Neutrophil (primary cell): ENCODE measurements at regions not wholly inside any gene's neighbourhood (a gene's known extent, or its start where the extent isn't known, plus 50 kb on each side); places are given as distances from the start of the nearest gene placed in this dataset.

Experiments used
- H3K27ac ChIP-seq: fragments of 200-600 bp; sonication (generic); 2 replicates; pipeline ENCODE4 v1.5.1; 2016; ENCODE audit warnings: mild to moderate bottlenecking, moderate library complexity
- H3K27me3 ChIP-seq: fragments of 200-600 bp; sonication (generic); 2 replicates; pipeline ENCODE4 v1.6.0; 2016; ENCODE audit warnings: mild to moderate bottlenecking
- H3K36me3 ChIP-seq: fragments of 200-600 bp; sonication (generic); 2 replicates; pipeline ENCODE4 v1.5.1; 2017
- H3K4me1 ChIP-seq, 2 experiments: fragments of 200-600 bp in 1 of 2; sonication (generic) in 1 of 2; 1 replicate in 1 of 2; 2 replicates in 1 of 2; pipeline versions ENCODE4 v1.5.1 to v1.6.1; 2013 to 2016; ENCODE audit warnings: low read depth in 1 of 2, low read length in 1 of 2, mild to moderate bottlenecking in 1 of 2, moderate library complexity in 1 of 2; ENCODE audit not compliant: control insufficient read depth in 1 of 2, insufficient read depth in 1 of 2
- H3K4me3 ChIP-seq, 2 experiments: fragments of 200-600 bp in 1 of 2; sonication (generic) in 1 of 2; 1 replicate in 1 of 2; 2 replicates in 1 of 2; pipeline ENCODE4 v1.5.1; 2013 to 2016; ENCODE audit warnings: low read depth in 1 of 2, low read length in 1 of 2, mild to moderate bottlenecking in 1 of 2, moderate library complexity in 1 of 2
- H3K9me3 ChIP-seq: fragments of 200-600 bp; sonication (generic); 2 replicates; pipeline ENCODE4 v1.5.1; 2016
- TF ChIP-seq, protein P1 (sequence below): fragments of 200-600 bp; sonication (generic); IDR thresholded peaks from 2 replicates; pipeline ENCODE4 v1.5.1; 2016; ENCODE audit warnings: antibody characterized with exemption

GRCh38 chr5:167269146-167269545 is 1022.3 kb upstream of the WWC1 start:
- no peaks in the 10 kb centered on the region for H3K4me1 ChIP-seq
- no peak overlapping the region for H3K4me3 ChIP-seq
- TF ChIP-seq, protein P1, sequence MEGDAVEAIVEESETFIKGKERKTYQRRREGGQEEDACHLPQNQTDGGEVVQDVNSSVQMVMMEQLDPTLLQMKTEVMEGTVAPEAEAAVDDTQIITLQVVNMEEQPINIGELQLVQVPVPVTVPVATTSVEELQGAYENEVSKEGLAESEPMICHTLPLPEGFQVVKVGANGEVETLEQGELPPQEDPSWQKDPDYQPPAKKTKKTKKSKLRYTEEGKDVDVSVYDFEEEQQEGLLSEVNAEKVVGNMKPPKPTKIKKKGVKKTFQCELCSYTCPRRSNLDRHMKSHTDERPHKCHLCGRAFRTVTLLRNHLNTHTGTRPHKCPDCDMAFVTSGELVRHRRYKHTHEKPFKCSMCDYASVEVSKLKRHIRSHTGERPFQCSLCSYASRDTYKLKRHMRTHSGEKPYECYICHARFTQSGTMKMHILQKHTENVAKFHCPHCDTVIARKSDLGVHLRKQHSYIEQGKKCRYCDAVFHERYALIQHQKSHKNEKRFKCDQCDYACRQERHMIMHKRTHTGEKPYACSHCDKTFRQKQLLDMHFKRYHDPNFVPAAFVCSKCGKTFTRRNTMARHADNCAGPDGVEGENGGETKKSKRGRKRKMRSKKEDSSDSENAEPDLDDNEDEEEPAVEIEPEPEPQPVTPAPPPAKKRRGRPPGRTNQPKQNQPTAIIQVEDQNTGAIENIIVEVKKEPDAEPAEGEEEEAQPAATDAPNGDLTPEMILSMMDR, result no peak
- no peaks in the 10 kb centered on the region for H3K9me3 ChIP-seq
- H3K27me3 ChIP-seq, result no peaks in the 10 kb centered on the region
- H3K27ac ChIP-seq, result no peak overlapping the region
- H3K36me3 ChIP-seq, result no peaks in the 10 kb centered on the region

GRCh38 chr5:167271081-167271480 is 1020.4 kb upstream of the WWC1 start:
- no peaks in the 10 kb centered on the region for H3K4me1 ChIP-seq
- H3K27me3 ChIP-seq, result no peaks in the 10 kb centered on the region
- no peaks in the 10 kb centered on the region for H3K36me3 ChIP-seq
- H3K9me3 ChIP-seq, result no peaks in the 10 kb centered on the region
- H3K4me3 ChIP-seq, result no peak overlapping the region
- TF ChIP-seq, protein P1, result no peak
- no peak overlapping the region for H3K27ac ChIP-seq

- TF ChIP-seq, protein P1, result no peak
Observed at GRCh38 chr5:167271511-167271910, 1019.9 kb upstream of the WWC1 start.

DNA sequence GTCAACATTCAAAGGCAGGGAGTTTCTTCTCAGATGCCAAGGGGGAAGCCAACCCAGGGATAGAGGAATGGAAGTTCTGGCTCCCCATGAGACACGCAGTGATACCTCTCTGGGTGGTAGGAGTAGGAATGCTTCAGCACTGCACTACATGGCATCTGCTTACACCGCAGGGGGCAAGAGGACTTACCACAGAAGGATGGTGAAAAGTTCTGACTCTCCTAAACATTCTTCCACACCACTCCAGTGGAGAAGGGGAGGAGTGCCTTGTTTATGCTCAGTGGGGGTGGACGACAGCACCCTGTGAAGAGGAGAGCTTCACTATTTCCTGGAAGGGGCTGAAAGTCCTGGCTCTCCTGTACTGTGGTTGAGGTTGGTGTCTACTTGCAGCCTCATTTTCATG is 1011.3 kb upstream of the WWC1 start:
- H3K27ac ChIP-seq, result no peak overlapping the region
- H3K4me1 ChIP-seq, result no peaks in the 10 kb centered on the region
- no peaks in the 10 kb centered on the region for H3K9me3 ChIP-seq
- no peaks in the 10 kb centered on the region for H3K27me3 ChIP-seq
- no peaks in the 10 kb centered on the region for H3K36me3 ChIP-seq
- TF ChIP-seq, protein P1, result no peak
- no peak overlapping the region for H3K4me3 ChIP-seq

More at GRCh38 chr5:167271511-167271910, 1019.9 kb upstream of the WWC1 start:
- H3K27ac ChIP-seq, result no peak overlapping the region
- H3K9me3 ChIP-seq, result no peaks in the 10 kb centered on the region
- no peaks in the 10 kb centered on the region for H3K27me3 ChIP-seq
- H3K4me3 ChIP-seq, result no peak overlapping the region
- H3K36me3 ChIP-seq, result no peaks in the 10 kb centered on the region
- no peaks in the 10 kb centered on the region for H3K4me1 ChIP-seq

GRCh38 chr5:167281925-167282324 is 1009.5 kb upstream of the WWC1 start:
- Histone ChIP-seq H3K36me3 (no peaks in the 10 kb centered on the region), H3K4me1 (no peaks in the 10 kb centered on the region), H3K4me3 (no peak overlapping the region), H3K27me3 (no peaks in the 10 kb centered on the region), H3K9me3 (no peaks in the 10 kb centered on the region), H3K27ac (no peak overlapping the region)
- TF ChIP-seq, protein P1, result no peak

DNA sequence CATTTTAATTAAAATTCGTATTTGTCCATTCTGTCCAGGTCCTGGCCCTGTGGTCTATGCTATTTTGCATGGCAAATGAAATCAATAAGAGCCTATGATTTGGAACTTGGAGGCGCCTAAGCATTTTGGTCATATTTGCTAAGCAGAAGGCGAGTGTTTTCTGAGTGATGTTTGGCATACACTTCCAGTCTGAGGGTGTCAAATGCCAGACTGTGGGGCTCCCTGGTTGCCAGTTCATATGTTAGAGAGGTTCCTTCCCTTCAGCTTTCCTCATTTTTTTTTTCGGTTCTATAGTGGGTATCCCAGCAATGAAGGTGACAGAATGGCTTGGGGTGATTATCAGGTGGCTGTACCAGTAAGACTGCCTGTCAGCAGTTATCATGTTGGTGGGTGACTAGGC is 1007.8 kb upstream of the WWC1 start:
- H3K36me3 ChIP-seq, result no peaks in the 10 kb centered on the region
- H3K4me1 ChIP-seq, result no peaks in the 10 kb centered on the region
- H3K9me3 ChIP-seq, result no peaks in the 10 kb centered on the region
- H3K27me3 ChIP-seq, result no peaks in the 10 kb centered on the region
- H3K4me3 ChIP-seq, result no peak overlapping the region
- TF ChIP-seq, protein P1, result no peak
- no peak overlapping the region for H3K27ac ChIP-seq
